Right atrium auricular region (tissue), 2 donors: ENCODE measurements at regions not wholly inside any gene's neighbourhood (a gene's known extent, or its start where the extent isn't known, plus 50 kb on each side); places are given as distances from the start of the nearest gene placed in this dataset.
A peak's percentile ranks its signal among the peaks of the same experiment; 100 is the strongest.

Experiments
- DNase-seq: peaks from one replicate; pipeline ENCODE4 v3.0.0-alpha.2; 2019; ENCODE audit warnings: low spot score
- H3K27ac ChIP-seq, 2 donors: fragments of 200-600 bp; sonication (generic); 1 replicate in 1 of 2; 2 replicates in 1 of 2; pipeline ENCODE4 v1.5.1; 2016 to 2019
- H3K27me3 ChIP-seq, 2 donors: fragments of 200-600 bp; sonication (generic); one replicate each; pipeline versions ENCODE4 v1.5.1 to v1.6.0; 2017 to 2019
- H3K36me3 ChIP-seq: fragments of 200-600 bp; sonication (generic); one replicate; pipeline ENCODE4 v1.5.1; 2016
- H3K4me1 ChIP-seq, 2 donors: fragments of 200-600 bp; sonication (generic); one replicate each; pipeline versions ENCODE4 v1.5.1 to v1.6.0; 2017 to 2019
- H3K4me3 ChIP-seq, 2 donors: fragments of 200-600 bp; sonication (generic); 1 replicate in 1 of 2; 2 replicates in 1 of 2; pipeline ENCODE4 v1.5.1; 2017 to 2019; ENCODE audit warnings: mild to moderate bottlenecking in 1 of 2, moderate library complexity in 1 of 2
- H3K9me3 ChIP-seq, 2 donors: fragments of 200-600 bp; sonication (generic); one replicate each; pipeline ENCODE4 v1.5.1; 2019
- CTCF ChIP-seq, 2 donors: fragments of 200-600 bp; sonication (generic); IDR thresholded peaks; one replicate each; pipeline ENCODE4 v1.5.1; 2019; ENCODE audit warnings: antibody characterized with exemption in 2 of 2

- H3K4me3 ChIP-seq = no peak overlapping the region
- DNase-seq = no peak
- H3K27me3 ChIP-seq = no peaks in the 10 kb centered on the region
- H3K36me3 ChIP-seq = no peaks in the 10 kb centered on the region
- peaks cover 0 to 50% of the 10 kb centered on the region in 2 donors for H3K4me1 ChIP-seq
- H3K9me3 ChIP-seq = no peaks in the 10 kb centered on the region
- H3K27ac ChIP-seq = peak overlapping the region; percentile 55 to 91
- no peak for TF ChIP-seq CTCF (IDR thresholded peaks at IDR 0.05)
These were observed 159.0 kb upstream of the RUNX1 start for GRCh38 chr21:35208104-35208503.

DNA sequence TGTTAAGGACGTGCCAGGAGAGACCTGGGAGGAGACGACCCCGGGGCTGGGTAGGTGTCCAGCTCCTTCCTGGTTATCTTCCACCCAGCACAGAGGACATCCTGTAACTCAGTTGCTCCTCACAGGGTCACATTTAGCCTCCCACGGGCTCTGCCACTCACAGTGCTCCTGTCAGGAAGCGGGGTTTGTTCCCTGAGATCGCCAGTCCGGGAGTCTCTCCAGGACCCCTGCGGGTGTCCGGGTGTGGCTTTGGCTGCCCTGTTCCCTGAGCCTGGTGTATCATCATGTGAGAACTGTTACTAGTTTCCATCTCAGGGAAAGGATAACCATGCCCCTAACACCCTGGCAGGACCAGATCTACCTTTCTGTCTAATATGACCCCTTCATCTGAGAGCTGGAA lies 158.2 kb upstream of the RUNX1 start:
- Histone ChIP-seq H3K4me3 (no peak overlapping the region), H3K27ac (peak overlapping the region; percentile 55 to 91), H3K27me3 (no peaks in the 10 kb centered on the region), H3K4me1 (peaks cover 0 to 50% of the 10 kb centered on the region in 2 donors), H3K36me3 (no peaks in the 10 kb centered on the region), H3K9me3 (no peaks in the 10 kb centered on the region)
- DNase-seq = no peak
- TF ChIP-seq CTCF (IDR thresholded peaks at IDR 0.05) = no peak

GRCh38 chr21:35206141-35207125 lies 157.3 kb upstream of the RUNX1 start:
- no peaks in the 10 kb centered on the region for H3K36me3 ChIP-seq
- TF ChIP-seq CTCF (IDR thresholded peaks at IDR 0.05) = no peak
- H3K4me1 ChIP-seq = peaks cover 0 to 50% of the 10 kb centered on the region in 2 donors
- DNase-seq = no peak
- peak overlapping the region in 1 of 2 donors; percentile 20 for H3K4me3 ChIP-seq
- peak overlapping the region; percentile 55 to 91 for H3K27ac ChIP-seq
- H3K27me3 ChIP-seq = no peaks in the 10 kb centered on the region
- H3K9me3 ChIP-seq = no peaks in the 10 kb centered on the region

DNA sequence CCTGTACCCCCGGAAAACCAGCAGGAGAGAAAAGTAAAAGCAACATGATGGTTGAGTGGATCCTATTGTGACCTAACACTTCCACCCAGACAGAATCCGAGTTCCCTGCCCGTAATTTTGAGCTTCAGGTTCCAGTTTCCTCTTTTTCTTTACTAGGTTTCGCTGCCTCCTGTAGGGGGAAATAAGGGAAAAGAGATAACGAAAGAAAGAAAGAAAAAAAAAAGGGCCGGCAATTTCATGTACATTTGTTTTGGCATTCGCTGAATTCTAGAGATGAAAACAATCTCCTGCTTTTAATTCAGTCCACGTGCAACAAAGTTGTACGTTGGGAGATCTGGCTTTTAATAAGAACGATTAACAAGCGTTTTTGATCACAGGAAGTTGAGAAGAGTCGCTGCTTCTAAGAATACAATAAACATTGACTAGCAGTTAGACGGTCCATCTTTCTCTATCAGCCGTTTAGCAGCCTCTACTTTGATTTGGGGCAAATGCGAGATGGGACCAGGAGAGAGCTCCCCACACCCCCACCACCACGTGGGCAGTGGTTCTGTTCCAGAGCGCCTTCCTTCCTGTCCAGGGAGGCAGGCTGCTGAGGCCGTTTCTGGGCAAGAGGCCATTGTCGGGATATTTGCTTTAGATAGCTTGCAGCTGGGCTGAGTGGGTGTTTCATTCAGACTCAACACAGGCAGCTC lies 155.9 kb upstream of the RUNX1 start:
- peak in 1 of 2 donors; percentile 24 for TF ChIP-seq CTCF (IDR thresholded peaks at IDR 0.05)
- Histone ChIP-seq H3K4me1 (peaks cover 0 to 45% of the 10 kb centered on the region in 2 donors), H3K27me3 (no peaks in the 10 kb centered on the region), H3K36me3 (no peaks in the 10 kb centered on the region), H3K4me3 (peak overlapping the region in 1 of 2 donors; percentile 25), H3K9me3 (no peaks in the 10 kb centered on the region), H3K27ac (peak overlapping the region; percentile 55 to 91)
- peak; percentile 79 for DNase-seq

DNA sequence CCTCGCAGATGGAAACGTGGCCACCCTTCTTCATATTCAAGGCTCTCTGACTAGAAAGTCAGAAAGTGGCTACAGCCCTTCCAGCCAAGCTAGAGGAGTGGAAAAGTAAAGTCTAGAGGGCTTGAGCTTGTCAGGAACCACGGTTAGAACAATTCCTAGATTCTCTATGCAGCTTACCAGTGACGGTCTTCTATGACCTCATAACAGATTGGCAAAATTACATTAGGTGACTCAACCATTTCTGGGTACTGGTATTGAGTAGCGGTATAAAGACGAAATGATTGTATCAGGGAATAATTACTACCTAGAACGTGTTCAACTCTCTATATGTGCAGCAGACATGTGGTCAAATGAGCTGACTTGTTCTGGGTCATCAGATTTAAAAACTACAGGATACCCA lies 155.0 kb upstream of the RUNX1 start:
- no peaks in the 10 kb centered on the region for H3K36me3 ChIP-seq
- H3K4me3 ChIP-seq = no peak overlapping the region
- H3K27me3 ChIP-seq = no peaks in the 10 kb centered on the region
- H3K27ac ChIP-seq = peak overlapping the region; percentile 32 to 91
- no peak for TF ChIP-seq CTCF (IDR thresholded peaks at IDR 0.05)
- H3K4me1 ChIP-seq = peaks cover 0 to 39% of the 10 kb centered on the region in 2 donors
- H3K9me3 ChIP-seq = no peaks in the 10 kb centered on the region
- DNase-seq = no peak
